GM21423 (cell line): ENCODE measurements at regions not wholly inside any gene's neighbourhood (a gene's known extent, or its start where the extent isn't known, plus 50 kb on each side); places are given as distances from the start of the nearest gene placed in this dataset.

Source experiments
- ATAC-seq: cut with Tn5 transposase; IDR thresholded peaks from one replicate; pipeline ENCODE4 v1.9.1; 2021; ENCODE audit warnings: mild to moderate bottlenecking, moderate library complexity; ENCODE audit not compliant: unreplicated experiment

- ATAC-seq: no peak
These were observed 639.0 kb downstream of the BCOR start for GRCh38 chrX:39458779-39459178.

- no peak for ATAC-seq
These were observed 638.6 kb downstream of the BCOR start for GRCh38 chrX:39459204-39459603.

GRCh38 chrX:39459952-39460351 is 637.8 kb downstream of the BCOR start:
- no peak for ATAC-seq

- no peak for ATAC-seq
These were observed 637.3 kb downstream of the BCOR start for GRCh38 chrX:39460499-39460898.

GRCh38 chrX:39462835-39463234 is 634.9 kb downstream of the BCOR start:
- ATAC-seq: no peak

- no peak for ATAC-seq
These were observed 633.5 kb downstream of the BCOR start for GRCh38 chrX:39464253-39464652.

GRCh38 chrX:39465467-39465866 is 632.3 kb downstream of the BCOR start:
- ATAC-seq: no peak

GRCh38 chrX:39465906-39466305 is 631.9 kb downstream of the BCOR start:
- no peak for ATAC-seq

- no peak for ATAC-seq
These were observed 628.6 kb downstream of the BCOR start for GRCh38 chrX:39469126-39469525.

- no peak for ATAC-seq
These were observed 627.0 kb downstream of the BCOR start for GRCh38 chrX:39470588-39471407.

GRCh38 chrX:39472161-39472560 is 625.6 kb downstream of the BCOR start:
- no peak for ATAC-seq

GRCh38 chrX:39473812-39474211 is 623.9 kb downstream of the BCOR start:
- no peak for ATAC-seq

- no peak for ATAC-seq
These were observed 622.4 kb downstream of the BCOR start for GRCh38 chrX:39475372-39475771.

GRCh38 chrX:39476604-39477021 is 621.1 kb downstream of the BCOR start:
- ATAC-seq: no peak

- ATAC-seq: no peak
These were observed 620.6 kb downstream of the BCOR start for GRCh38 chrX:39477031-39477761.

- ATAC-seq: no peak
These were observed 620.0 kb downstream of the BCOR start for GRCh38 chrX:39477762-39478120.

GRCh38 chrX:39479856-39480255 is 617.9 kb downstream of the BCOR start:
- ATAC-seq: no peak

GRCh38 chrX:39480963-39481362 is 616.8 kb downstream of the BCOR start:
- ATAC-seq: no peak

GRCh38 chrX:39481621-39482020 is 616.1 kb downstream of the BCOR start:
- no peak for ATAC-seq

- no peak for ATAC-seq
These were observed 613.3 kb downstream of the BCOR start for GRCh38 chrX:39484159-39485068.
